GM23338 (cell line): ENCODE measurements at regions not wholly inside any gene's neighbourhood (a gene's known extent, or its start where the extent isn't known, plus 50 kb on each side); places are given as distances from the start of the nearest gene placed in this dataset.

Experiments
- ATAC-seq: fragments of 200-7000 bp; cut with Tn5 transposase; 3 replicates; pipeline ENCODE4 v1.9.1; 2020
- DNase-seq: peaks from one replicate; pipeline ENCODE4 v3.0.0-alpha.2; 2015; ENCODE audit warnings: low spot score
- H2AFZ ChIP-seq: fragments of 200-600 bp; sonication (generic); 2 replicates; pipeline ENCODE4 v1.8.0; 2016; ENCODE audit warnings: antibody characterized with exemption, mild to moderate bottlenecking, moderate library complexity
- H3F3A ChIP-seq: fragments of 200-600 bp; sonication (generic); replicated peaks from 2 replicates; pipeline ENCODE4 v1.8.0; 2017; ENCODE audit warnings: antibody characterized with exemption, mixed run types, low read depth
- H3K27ac ChIP-seq: fragments of 200-600 bp; sonication (generic); 2 replicates; pipeline ENCODE4 v1.6.1; 2016; ENCODE audit warnings: low read depth
- H3K27me3 ChIP-seq: fragments of 200-600 bp; sonication (generic); 2 replicates; pipeline ENCODE4 v1.8.0; 2016; ENCODE audit warnings: mild to moderate bottlenecking, mixed run types, moderate library complexity; ENCODE audit not compliant: insufficient read depth
- H3K36me3 ChIP-seq: fragments of 200-600 bp; sonication (generic); 2 replicates; pipeline ENCODE4 v1.8.0; 2016; ENCODE audit warnings: mild to moderate bottlenecking; ENCODE audit not compliant: insufficient read depth
- H3K4me1 ChIP-seq: fragments of 200-600 bp; sonication (generic); 2 replicates; pipeline ENCODE4 v1.8.0; 2016; ENCODE audit warnings: mild to moderate bottlenecking, moderate library complexity; ENCODE audit not compliant: insufficient read depth
- H3K4me2 ChIP-seq: fragments of 200-600 bp; sonication (generic); 2 replicates; pipeline ENCODE4 v1.7.1; 2017; ENCODE audit warnings: mixed run types
- H3K4me3 ChIP-seq: fragments of 200-600 bp; sonication (generic); 2 replicates; pipeline ENCODE4 v1.6.1; 2016; ENCODE audit warnings: mixed run types
- H3K79me2 ChIP-seq: fragments of 200-600 bp; sonication (generic); replicated peaks from 2 replicates; pipeline ENCODE4 v1.8.0; 2017; ENCODE audit warnings: mild to moderate bottlenecking; ENCODE audit not compliant: insufficient read depth
- H3K9me2 ChIP-seq: fragments of 200-600 bp; sonication (generic); 2 replicates; pipeline ENCODE4 v1.8.0; 2017; ENCODE audit not compliant: insufficient read depth
- H4K20me1 ChIP-seq: fragments of 200-600 bp; sonication (generic); replicated peaks from 2 replicates; pipeline ENCODE4 v1.8.0; 2017; ENCODE audit warnings: mild to moderate bottlenecking; ENCODE audit not compliant: insufficient read depth
- H3K27ac Mint-ChIP-seq: 2 replicates; pipeline ENCODE4 v1.8.0; 2020; ENCODE audit warnings: inconsistent platforms, mild to moderate bottlenecking, moderate library complexity, mixed read lengths
- H3K27me3 Mint-ChIP-seq: 3 replicates; pipeline ENCODE4 v1.8.0; 2022; ENCODE audit warnings: low read depth, mild to moderate bottlenecking, moderate library complexity, mixed read lengths, inconsistent platforms; ENCODE audit not compliant: insufficient read depth, poor library complexity
- H3K36me3 Mint-ChIP-seq: 3 replicates; pipeline ENCODE4 v1.8.0; 2021; ENCODE audit warnings: low read depth, mild to moderate bottlenecking, inconsistent platforms, moderate library complexity, mixed read lengths
- H3K4me1 Mint-ChIP-seq: 3 replicates; pipeline ENCODE4 v1.8.0; 2020; ENCODE audit warnings: mild to moderate bottlenecking, inconsistent platforms, mixed read lengths
- H3K4me3 Mint-ChIP-seq: 3 replicates; pipeline ENCODE4 v1.8.0; 2021; ENCODE audit warnings: moderate library complexity, mild to moderate bottlenecking, inconsistent platforms, mixed read lengths
- H3K9me3 Mint-ChIP-seq: 3 replicates; pipeline ENCODE4 v1.8.0; 2020; ENCODE audit warnings: moderate library complexity, mild to moderate bottlenecking, inconsistent platforms, mixed read lengths
- CREB1 ChIP-seq: fragments of 250-450 bp; sonication (Bioruptor Pico); IDR thresholded peaks from 2 replicates; pipeline ENCODE4 v1.5.0; 2020; ENCODE audit warnings: low read depth, mild to moderate bottlenecking, moderate library complexity
- CTCF ChIP-seq, 2 experiments: fragments of 200-600 bp in 1 of 2; sonication (generic) in 1 of 2; conservative IDR thresholded peaks; 2 replicates each; pipeline versions ENCODE4 v1.5.1 to v1.6.1; 2016 to 2017; ENCODE audit warnings: antibody characterized with exemption in 2 of 2, low read depth in 2 of 2, mild to moderate bottlenecking in 2 of 2, moderate library complexity in 1 of 2
- ETS1 ChIP-seq: IDR thresholded peaks from 2 replicates; pipeline ENCODE4 v1.6.1; 2016; ENCODE audit warnings: antibody characterized with exemption
- EZH2 ChIP-seq: fragments of 200-600 bp; sonication (generic); IDR thresholded peaks from one replicate; pipeline ENCODE4 v1.8.0; 2017; ENCODE audit warnings: antibody characterized with exemption, mild to moderate bottlenecking, low read depth; ENCODE audit not compliant: unreplicated experiment
- EZH2phosphoT487 ChIP-seq: fragments of 200-600 bp; sonication (generic); IDR thresholded peaks from one replicate; pipeline ENCODE4 v1.8.1; 2018; ENCODE audit warnings: antibody characterized with exemption; ENCODE audit not compliant: unreplicated experiment
- JUNB ChIP-seq: IDR thresholded peaks from one replicate; pipeline ENCODE4 v1.6.1; 2016; ENCODE audit warnings: antibody characterized with exemption; ENCODE audit not compliant: unreplicated experiment
- NANOG ChIP-seq: IDR thresholded peaks from 2 replicates; pipeline ENCODE4 v1.6.1; 2016; ENCODE audit warnings: antibody characterized with exemption, borderline replicate concordance
- POLR2AphosphoS5 ChIP-seq: IDR thresholded peaks from 2 replicates; pipeline ENCODE4 v1.6.1; 2016; ENCODE audit warnings: antibody characterized with exemption, low read depth
- REST ChIP-seq: IDR thresholded peaks from one replicate; pipeline ENCODE4 v1.6.1; 2018; ENCODE audit warnings: antibody characterized with exemption; ENCODE audit not compliant: unreplicated experiment
- STAT1 ChIP-seq: IDR thresholded peaks from one replicate; pipeline ENCODE4 v1.6.1; 2016; ENCODE audit warnings: antibody characterized with exemption; ENCODE audit not compliant: unreplicated experiment
- ZNF114 ChIP-seq: fragments of 250-450 bp; sonication (Bioruptor Pico); IDR thresholded peaks from 2 replicates; pipeline ENCODE4 v1.5.0; 2020; ENCODE audit warnings: mild to moderate bottlenecking, moderate library complexity
- ZNF331 ChIP-seq: fragments of 250-450 bp; sonication (Bioruptor Pico); IDR thresholded peaks from 2 replicates; pipeline ENCODE4 v1.5.0; 2020; ENCODE audit warnings: low read depth, mild to moderate bottlenecking, moderate library complexity
- ZNF462 ChIP-seq: fragments of 250-450 bp; sonication (Bioruptor Pico); IDR thresholded peaks from 2 replicates; pipeline ENCODE4 v1.5.0; 2020; ENCODE audit warnings: mild to moderate bottlenecking, moderate library complexity

GRCh38 chr14:38090506-38090905, 117.2 kb upstream of the SSTR1 start:
- H3K4me2 ChIP-seq: no peak overlapping the region
- H3K9me2 ChIP-seq: peaks cover 10% of the 10 kb centered on the region; the same call in 1 of the 2 replicates
- ATAC-seq: no peak
- DNase-seq: no peak
- H3K4me3 ChIP-seq: no peak overlapping the region
- H3F3A ChIP-seq: no peaks in the 10 kb centered on the region
- no peak overlapping the region for H2AFZ ChIP-seq
- H3K4me3 Mint-ChIP-seq: no peak overlapping the region
- no peaks in the 10 kb centered on the region for H3K79me2 ChIP-seq
- H3K4me1 Mint-ChIP-seq: no peaks in the 10 kb centered on the region
- no peaks in the 10 kb centered on the region for H3K4me1 ChIP-seq
- peaks cover 24% of the 10 kb centered on the region for H3K36me3 Mint-ChIP-seq
- H3K27me3 Mint-ChIP-seq: peaks cover 3% of the 10 kb centered on the region
- H4K20me1 ChIP-seq: no peaks in the 10 kb centered on the region
- no peak overlapping the region for H3K27ac ChIP-seq
- H3K9me3 Mint-ChIP-seq: peaks cover 32% of the 10 kb centered on the region
- H3K27ac Mint-ChIP-seq: no peak overlapping the region
- H3K36me3 ChIP-seq: peaks cover 6% of the 10 kb centered on the region
- H3K27me3 ChIP-seq: no peaks in the 10 kb centered on the region
- TF ChIP-seq STAT1: no peak
- no peak for TF ChIP-seq CREB1 (CRISPR knock-in tag)
- no peak for TF ChIP-seq EZH2phosphoT487
- TF ChIP-seq EZH2: no peak
- no peak for TF ChIP-seq ETS1
- TF ChIP-seq CTCF (conservative IDR thresholded peaks at IDR 0.05; ENCODE audit: low read depth in 2 of 2): no peak
- TF ChIP-seq ZNF462 (CRISPR knock-in tag): no peak
- TF ChIP-seq NANOG: no peak
- TF ChIP-seq ZNF331 (CRISPR knock-in tag): no peak
- TF ChIP-seq REST: no peak
- no peak for TF ChIP-seq POLR2AphosphoS5
- no peak for TF ChIP-seq JUNB
- no peak for TF ChIP-seq ZNF114 (CRISPR knock-in tag)
